Uterus (tissue), 2 donors: ENCODE measurements at regions not wholly inside any gene's neighbourhood (a gene's known extent, or its start where the extent isn't known, plus 50 kb on each side); places are given as distances from the start of the nearest gene placed in this dataset.

ENCODE experiments used
- POLR2A ChIP-seq, 2 donors: fragments of 450-650 bp; IDR thresholded peaks; one replicate each; pipeline ENCODE4 v1.6.1; 2016; ENCODE audit warnings: antibody characterized with exemption in 2 of 2, mild to moderate bottlenecking in 1 of 2, moderate library complexity in 1 of 2
- TF ChIP-seq, protein P1 (sequence below), 4 experiments: fragments of 200-600 bp in 2 of 4; fragments of 450-650 bp in 2 of 4; sonication (generic) in 2 of 4; IDR thresholded peaks; one replicate each; pipeline ENCODE4 v1.5.1; 2016 to 2019; ENCODE audit warnings: antibody characterized with exemption in 4 of 4, mild to moderate bottlenecking in 2 of 4, moderate library complexity in 1 of 4

- TF ChIP-seq, protein P1, sequence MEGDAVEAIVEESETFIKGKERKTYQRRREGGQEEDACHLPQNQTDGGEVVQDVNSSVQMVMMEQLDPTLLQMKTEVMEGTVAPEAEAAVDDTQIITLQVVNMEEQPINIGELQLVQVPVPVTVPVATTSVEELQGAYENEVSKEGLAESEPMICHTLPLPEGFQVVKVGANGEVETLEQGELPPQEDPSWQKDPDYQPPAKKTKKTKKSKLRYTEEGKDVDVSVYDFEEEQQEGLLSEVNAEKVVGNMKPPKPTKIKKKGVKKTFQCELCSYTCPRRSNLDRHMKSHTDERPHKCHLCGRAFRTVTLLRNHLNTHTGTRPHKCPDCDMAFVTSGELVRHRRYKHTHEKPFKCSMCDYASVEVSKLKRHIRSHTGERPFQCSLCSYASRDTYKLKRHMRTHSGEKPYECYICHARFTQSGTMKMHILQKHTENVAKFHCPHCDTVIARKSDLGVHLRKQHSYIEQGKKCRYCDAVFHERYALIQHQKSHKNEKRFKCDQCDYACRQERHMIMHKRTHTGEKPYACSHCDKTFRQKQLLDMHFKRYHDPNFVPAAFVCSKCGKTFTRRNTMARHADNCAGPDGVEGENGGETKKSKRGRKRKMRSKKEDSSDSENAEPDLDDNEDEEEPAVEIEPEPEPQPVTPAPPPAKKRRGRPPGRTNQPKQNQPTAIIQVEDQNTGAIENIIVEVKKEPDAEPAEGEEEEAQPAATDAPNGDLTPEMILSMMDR (IDR thresholded peaks at IDR 0.05): no peak
- no peak for TF ChIP-seq POLR2A (IDR thresholded peaks at IDR 0.05)
These were observed 98.9 kb downstream of the MRPL39 start for GRCh38 chr21:25508364-25508763.
